Kidney tubule cell (primary cell): ENCODE measurements at regions not wholly inside any gene's neighbourhood (a gene's known extent, or its start where the extent isn't known, plus 50 kb on each side); places are given as distances from the start of the nearest gene placed in this dataset.
A peak's percentile ranks its signal among the peaks of the same experiment; 100 is the strongest.

Experiments
- DNase-seq: peaks from one replicate; pipeline ENCODE4 v3.0.0-alpha.2; 2018; ENCODE audit warnings: low spot score

GRCh38 chr2:240209493-240209892 is 69.0 kb upstream of the OTOS start:
- DNase-seq, result no peak

- no peak for DNase-seq
Measured at GRCh38 chr2:240210198-240210965, 69.9 kb upstream of the OTOS start.

GRCh38 chr2:240211096-240211495 is 70.6 kb upstream of the OTOS start:
- no peak for DNase-seq

DNA sequence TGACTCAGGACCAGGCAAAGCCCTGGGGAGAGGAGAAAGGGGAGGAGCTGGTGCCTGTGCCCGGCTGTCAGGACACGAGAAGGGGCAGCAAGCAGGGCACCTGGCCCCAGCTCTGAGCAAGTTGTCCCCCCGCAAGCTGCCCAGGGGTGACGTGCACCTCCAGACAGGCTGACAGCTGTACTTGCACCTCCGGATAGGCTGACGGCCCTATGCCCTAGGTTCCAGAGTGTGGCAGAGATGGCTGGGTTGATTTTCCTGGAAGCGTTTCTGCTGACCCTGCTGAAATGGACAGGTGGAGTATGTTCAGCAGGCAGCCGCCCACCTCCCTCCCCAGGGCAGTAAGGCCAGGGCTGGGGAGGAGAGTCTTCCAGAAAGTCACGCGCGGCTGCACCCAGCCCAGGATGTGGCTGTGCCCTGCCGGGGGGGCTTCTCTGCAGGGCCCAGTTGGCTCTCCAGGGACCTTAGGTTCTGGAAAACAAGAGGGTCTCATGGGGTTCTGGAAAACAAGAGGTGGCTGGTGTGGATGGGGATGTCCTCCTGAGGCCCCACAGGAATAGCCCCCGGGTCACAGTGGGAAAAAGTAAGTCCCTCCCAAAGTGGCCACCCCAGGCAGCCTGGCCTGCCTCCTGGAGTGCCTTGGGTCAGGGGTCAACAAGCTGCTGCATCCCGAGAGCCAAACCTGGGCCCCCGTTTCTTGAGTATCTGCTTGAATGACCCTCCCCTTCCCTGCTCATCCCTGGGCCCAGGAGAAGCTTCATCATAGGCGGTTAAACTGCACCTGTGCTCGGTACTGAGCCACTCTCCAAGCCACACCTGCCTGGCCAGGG is 71.4 kb upstream of the OTOS start:
- no peak for DNase-seq

DNA sequence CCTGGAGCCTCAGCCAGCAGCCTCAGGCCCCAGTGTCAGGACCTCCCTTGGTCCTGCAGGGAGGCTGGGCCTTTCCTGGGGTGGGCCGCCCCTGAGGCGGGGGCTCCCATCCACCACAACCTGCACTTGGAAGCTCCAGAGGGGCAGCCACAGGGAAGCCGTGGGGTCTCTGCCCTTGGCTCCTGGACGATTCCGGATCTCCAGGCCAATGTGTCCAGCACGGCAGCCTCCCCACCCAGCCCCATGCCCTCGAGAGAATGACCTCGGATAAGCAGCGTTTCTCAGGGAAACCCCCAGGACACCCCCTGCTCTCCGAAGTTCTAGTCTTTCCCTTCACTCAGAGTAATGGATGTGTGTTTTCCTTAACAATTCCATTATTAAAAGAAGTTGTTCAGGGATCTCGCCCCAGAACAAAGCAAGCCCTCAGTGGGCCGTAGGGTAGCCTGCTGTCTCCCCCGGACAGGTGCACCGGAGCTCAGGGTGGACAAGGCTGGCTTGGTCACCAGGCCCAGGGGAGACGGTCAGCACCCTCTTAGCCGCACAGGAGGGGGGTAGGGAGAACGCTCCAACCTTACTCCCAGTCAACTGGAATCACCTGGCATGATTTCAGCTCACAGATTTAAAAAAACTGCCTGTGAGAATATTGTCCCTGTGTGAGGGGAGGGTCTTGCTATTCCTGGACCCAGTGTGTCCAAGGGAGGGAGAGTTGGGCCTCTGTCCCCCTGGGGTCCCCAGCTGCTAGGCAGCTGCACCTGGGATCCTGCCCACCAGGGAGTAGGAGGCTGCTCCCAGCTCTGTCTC is 72.2 kb upstream of the OTOS start:
- no peak for DNase-seq

DNA sequence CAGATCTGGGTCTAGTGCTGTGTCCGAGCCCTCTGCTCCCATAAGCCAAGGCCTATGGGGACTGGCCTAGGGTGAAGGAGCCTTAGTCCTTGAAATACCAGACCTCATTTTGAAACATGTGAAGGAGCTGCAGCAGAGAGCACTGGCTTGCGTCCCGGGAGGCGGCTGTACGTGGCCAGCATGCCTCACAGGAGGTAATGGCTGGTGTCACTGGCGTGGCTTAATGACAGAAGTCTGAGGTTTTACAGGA is 72.7 kb upstream of the OTOS start:
- DNase-seq, result no peak

DNA sequence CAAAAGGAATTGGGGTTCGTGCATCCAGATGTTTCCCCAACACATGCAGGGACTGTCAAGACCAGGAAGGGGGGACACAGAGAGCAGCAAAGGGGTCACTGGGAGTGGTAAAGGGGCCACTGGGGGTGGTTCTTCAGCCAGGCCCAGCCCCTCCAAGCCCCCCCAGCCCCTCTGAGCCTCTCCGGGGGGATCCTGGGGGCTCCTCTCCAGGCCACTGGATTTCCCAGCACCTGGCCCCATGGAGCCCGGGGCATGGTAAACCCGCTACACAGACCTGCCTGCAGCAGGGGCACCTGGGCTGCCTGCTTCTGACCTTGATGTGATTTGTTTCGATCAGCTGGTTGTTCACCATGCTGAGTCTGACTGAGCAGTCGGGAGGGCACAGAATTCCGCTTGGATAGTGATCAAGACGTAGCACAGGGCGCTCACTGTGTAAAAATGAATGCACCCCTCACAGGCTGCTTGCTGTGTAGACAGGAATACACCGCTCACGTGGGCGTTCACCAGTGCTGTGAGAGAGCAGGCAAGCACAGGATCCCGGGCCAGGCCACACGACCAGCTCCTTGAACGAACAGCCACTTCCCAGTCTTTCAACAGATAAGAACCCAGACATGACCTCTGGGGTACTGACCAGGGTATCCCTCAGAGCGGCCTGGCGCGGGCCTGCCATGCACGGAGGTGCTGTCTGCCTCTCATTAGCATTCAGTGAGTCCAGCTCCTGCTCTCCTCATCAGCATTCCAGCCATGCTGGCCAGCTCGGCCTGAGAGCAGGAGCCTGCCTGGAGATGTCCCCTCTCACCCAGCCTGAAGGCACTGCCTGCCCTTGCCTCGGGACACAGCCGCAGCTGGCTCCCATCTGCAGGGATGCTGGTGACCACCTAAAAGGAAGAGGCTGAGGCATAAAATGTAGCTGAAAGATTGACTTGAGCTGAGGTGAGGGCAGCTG is 73.3 kb upstream of the OTOS start:
- DNase-seq, result no peak

DNA sequence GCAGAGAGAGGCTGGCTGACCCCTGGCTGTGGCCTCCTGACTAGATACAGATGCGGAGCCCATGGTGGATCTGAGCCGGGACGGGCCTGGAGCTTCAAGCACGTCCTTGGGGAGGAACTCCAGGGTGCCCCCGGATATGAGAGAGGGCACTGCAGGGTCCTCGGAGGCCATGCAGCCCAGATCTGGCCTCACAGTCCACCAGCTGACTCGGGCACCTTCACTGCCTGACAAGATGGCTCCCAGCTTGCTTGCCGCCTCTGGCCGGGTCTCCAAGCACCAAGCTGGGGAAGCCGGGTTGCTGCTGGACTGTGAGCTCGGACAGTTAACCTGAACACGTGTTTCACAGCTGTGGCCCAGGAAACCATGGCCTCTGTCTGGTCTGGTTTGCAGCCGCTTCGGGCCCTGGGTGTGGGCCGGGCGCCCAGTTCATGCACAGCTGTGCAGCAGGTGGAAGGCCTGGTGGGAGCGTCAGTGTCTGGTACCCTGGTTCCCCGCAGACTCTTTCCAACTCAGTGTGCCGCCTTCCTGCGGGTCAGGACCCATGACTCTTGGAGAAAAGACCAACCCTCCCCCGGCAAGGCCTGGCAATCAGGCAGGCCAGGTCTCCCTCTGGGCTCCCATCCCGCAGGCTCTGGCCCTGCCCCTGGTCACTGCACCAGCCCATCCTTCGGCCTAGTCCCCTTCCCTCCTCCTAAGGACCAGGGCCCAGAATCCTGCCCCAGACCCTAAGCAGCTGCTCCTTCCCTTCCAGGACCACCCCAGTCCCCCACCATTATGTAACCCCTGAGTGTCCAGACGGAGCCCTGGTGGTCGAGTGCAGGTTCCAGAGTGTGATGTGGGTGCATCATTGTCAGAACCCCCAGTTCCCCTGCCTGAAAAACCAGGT is 74.6 kb upstream of the OTOS start:
- no peak for DNase-seq

DNA sequence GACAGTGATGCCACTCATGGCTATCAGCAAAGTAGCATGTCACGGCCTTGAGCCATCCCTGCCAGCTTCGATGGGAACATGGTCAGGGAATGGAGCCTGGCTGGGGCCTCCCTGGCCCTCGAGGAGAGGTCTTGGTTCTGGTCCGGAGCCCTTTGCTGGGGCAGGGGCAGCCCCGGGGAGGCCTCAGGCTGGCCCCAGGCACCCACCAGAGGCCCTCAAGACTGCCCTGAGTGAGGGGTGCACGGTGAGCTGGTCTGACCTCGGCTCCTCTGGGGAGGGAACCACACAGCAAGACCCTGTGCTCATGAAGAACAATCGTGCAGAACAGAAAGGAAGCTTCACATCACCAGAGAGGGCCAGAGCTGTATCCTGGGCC is 75.2 kb upstream of the OTOS start:
- DNase-seq, result no peak

- DNase-seq, result no peak
Measured at GRCh38 chr2:240216167-240216566, 75.7 kb upstream of the OTOS start.

- no peak for DNase-seq
Measured at GRCh38 chr2:240217431-240218301, 77.2 kb upstream of the OTOS start.

DNA sequence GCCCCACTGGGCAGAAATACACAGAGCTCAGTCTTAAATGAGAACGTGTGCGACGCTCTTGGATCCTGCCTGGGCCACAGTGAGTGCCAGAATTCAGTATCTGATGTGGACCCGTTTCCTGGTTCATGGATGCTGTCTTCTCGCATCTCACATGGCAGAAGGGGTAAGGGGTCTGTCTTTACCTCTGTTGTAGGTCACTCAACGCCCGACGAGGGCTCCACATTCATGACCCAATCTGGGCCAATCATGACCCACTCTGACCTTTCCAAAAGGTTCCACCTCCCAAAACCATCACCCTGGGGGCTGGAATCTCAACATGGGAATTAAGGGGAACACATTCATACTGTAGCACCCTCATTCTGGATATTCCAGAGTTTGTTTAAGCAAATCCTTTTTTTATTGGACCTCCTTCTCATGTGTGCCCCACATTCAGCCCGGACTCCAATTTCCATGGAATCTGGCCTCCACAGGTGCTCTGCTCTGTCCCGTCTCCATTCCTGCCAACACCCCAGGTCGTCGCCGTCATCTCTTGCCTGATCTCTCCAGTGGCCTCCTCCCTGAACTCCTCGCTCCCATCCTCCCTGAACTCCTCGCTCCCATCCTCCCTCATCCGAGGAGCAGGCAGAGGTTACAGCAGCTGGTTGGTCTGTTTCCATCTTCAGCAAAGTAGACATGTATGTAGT is 78.9 kb upstream of the OTOS start:
- no peak for DNase-seq

- DNase-seq, result peak; percentile 73
Measured at GRCh38 chr2:240220371-240220770, 79.9 kb upstream of the OTOS start.

GRCh38 chr2:240223631-240224030 is 83.2 kb upstream of the OTOS start:
- no peak for DNase-seq

DNA sequence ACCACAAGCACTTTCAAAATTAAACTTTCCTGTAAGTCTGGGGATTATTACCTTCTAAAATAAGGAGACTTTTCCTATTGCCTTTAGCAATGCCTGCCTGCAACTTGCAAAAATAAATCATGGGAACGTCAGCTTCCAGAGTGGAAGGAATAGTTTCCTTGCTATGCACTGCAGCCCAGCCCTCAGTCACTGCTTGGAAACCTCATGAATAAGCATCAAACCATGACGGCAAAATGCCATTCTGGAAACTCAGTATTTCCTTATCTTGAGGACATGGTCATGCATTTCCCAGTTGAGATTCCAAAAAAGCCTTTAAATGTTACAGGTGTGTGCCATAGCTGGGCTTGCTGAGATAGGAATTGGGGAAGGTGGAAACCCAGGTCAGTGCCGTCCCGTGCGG is 84.2 kb upstream of the OTOS start:
- peak; percentile 89 for DNase-seq

DNA sequence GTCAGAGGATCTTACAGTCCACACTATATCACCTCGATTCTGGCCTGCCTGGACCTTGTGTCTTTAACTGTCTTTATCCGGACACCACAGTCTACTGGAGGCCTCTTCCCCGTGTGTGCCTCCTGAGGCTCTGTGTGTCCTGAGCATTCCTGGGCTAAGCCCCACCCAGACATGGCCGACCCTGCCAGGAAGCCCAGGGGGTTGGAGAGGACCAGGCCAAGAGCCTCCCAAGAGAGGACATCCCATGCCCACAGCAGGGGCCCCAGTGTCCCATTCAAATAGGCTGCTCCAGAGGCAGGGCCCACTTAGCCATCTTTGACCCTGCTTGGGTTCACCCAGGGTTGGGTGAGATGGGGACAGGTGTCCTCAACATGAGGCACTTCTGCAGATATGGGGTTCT is 84.7 kb upstream of the OTOS start:
- no peak for DNase-seq

- DNase-seq, result no peak
Measured at GRCh38 chr2:240225660-240226475, 85.4 kb upstream of the OTOS start.
